PC-9 (cell line): ENCODE measurements at regions not wholly inside any gene's neighbourhood (a gene's known extent, or its start where the extent isn't known, plus 50 kb on each side); places are given as distances from the start of the nearest gene placed in this dataset.

Experiments
- EZH2 ChIP-seq: fragments of 200-600 bp; sonication (generic); IDR thresholded peaks from 2 replicates; pipeline ENCODE4 v1.8.0; 2017; ENCODE audit warnings: antibody characterized with exemption, low read depth
- TF ChIP-seq, protein P1 (sequence below): fragments of 200-600 bp; sonication (generic); conservative IDR thresholded peaks from 2 replicates; pipeline ENCODE4 v1.6.1; 2017; ENCODE audit warnings: mixed run types, antibody characterized with exemption, mild to moderate bottlenecking, moderate library complexity

DNA sequence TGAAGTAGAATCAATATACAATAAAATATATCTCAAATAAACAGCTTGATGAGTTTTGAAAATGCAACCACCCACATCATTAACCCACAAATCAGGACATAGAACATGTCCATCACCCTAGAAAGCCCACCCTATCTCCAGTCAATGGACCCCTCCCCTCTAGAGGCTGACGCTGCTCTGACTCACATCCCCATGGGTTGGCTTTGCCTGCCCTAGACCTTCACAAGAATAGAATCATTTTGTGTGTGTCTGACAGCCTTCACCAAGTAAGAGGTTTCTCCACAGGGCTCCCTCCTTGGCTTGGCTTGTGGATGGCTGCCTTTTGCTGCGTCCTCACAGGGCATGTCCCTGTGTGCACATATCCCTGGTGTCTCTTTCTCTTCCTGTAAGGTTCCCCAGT lies 250.2 kb upstream of the RTL1 start:
- TF ChIP-seq, protein P1, sequence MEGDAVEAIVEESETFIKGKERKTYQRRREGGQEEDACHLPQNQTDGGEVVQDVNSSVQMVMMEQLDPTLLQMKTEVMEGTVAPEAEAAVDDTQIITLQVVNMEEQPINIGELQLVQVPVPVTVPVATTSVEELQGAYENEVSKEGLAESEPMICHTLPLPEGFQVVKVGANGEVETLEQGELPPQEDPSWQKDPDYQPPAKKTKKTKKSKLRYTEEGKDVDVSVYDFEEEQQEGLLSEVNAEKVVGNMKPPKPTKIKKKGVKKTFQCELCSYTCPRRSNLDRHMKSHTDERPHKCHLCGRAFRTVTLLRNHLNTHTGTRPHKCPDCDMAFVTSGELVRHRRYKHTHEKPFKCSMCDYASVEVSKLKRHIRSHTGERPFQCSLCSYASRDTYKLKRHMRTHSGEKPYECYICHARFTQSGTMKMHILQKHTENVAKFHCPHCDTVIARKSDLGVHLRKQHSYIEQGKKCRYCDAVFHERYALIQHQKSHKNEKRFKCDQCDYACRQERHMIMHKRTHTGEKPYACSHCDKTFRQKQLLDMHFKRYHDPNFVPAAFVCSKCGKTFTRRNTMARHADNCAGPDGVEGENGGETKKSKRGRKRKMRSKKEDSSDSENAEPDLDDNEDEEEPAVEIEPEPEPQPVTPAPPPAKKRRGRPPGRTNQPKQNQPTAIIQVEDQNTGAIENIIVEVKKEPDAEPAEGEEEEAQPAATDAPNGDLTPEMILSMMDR, result no peak
- TF ChIP-seq EZH2, result no peak
